GM23248 (cell line): ENCODE measurements at regions not wholly inside any gene's neighbourhood (a gene's known extent, or its start where the extent isn't known, plus 50 kb on each side); places are given as distances from the start of the nearest gene placed in this dataset.

ENCODE experiments used
- EZH2 ChIP-seq: fragments of 200-600 bp; sonication (generic); IDR thresholded peaks from 2 replicates; pipeline ENCODE4 v1.6.1; 2018; ENCODE audit warnings: antibody characterized with exemption, mild to moderate bottlenecking; ENCODE audit not compliant: insufficient read depth, poor library complexity, severe bottlenecking
- EZH2phosphoT487 ChIP-seq: fragments of 200-600 bp; sonication (generic); IDR thresholded peaks from 2 replicates; pipeline ENCODE4 v1.6.1; 2018; ENCODE audit warnings: antibody characterized with exemption, moderate library complexity, mild to moderate bottlenecking, low read depth; ENCODE audit not compliant: insufficient read depth

DNA sequence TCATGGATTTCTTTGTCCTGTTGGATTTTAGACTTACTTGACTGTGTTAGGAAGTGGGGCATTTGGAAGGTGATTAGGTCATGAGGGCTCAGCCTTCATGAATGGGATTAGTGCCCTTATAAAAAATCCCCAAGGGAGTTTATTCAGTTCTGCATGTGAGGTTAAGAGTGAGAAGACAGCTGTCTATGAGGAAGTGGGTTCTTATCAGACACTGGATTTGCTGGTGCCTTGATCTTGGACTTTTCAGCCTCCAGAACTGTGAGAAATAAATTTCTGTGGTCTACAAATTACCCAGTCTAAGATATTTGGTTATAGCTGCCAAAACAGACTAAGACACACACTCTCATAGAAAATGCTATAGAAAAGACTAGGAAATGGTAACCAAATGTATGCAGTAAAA, 724.7 kb upstream of the FZD8 start:
- TF ChIP-seq EZH2 (no peak), EZH2phosphoT487 (no peak)
